HG03159 (cell line): ENCODE measurements at regions not wholly inside any gene's neighbourhood (a gene's known extent, or its start where the extent isn't known, plus 50 kb on each side); places are given as distances from the start of the nearest gene placed in this dataset.

Experiments
- ATAC-seq: cut with Tn5 transposase; IDR thresholded peaks from one replicate; pipeline ENCODE4 v1.9.1; 2021; ENCODE audit warnings: mild to moderate bottlenecking, moderate library complexity; ENCODE audit not compliant: unreplicated experiment

DNA sequence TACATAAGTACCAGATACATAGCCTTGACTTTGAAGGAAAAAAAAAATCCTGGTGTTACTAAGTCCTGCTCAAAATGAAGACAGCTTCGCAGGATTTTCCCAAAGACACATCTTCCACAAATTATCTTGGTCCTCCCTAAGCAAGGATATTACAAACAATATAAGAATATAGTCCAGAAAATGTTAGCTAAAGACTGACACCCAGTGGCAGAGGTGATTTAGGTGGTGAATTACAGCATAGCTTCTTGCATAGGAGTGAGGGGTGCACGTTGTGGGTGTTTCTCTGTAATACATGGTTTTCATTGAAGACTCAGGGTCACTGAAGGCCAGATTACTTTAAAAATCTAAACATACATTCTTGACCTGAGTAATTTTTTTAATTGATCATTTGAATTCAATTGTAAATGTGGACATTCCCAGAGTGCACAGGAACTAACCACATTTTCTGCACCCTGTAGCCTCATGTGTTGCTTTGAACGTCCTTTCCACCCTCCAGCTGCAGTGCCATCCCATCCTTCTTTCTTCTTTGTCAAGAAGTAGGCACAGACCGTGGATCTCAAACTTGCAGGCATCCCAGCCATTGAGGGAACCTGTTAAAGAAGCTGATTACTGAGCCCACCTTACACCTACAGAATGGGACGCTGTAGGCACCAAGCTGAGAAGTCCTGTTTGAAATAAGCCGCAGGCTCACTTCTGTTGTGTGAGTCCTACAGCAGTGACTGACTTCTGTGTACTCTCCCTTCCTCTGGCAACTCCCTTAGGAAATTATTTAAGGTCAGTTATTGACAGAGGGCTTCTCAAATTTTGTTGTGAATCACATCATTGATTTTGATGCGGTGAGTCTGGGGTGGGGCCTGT lies 102.6 kb downstream of the PERP start:
- ATAC-seq = no peak

DNA sequence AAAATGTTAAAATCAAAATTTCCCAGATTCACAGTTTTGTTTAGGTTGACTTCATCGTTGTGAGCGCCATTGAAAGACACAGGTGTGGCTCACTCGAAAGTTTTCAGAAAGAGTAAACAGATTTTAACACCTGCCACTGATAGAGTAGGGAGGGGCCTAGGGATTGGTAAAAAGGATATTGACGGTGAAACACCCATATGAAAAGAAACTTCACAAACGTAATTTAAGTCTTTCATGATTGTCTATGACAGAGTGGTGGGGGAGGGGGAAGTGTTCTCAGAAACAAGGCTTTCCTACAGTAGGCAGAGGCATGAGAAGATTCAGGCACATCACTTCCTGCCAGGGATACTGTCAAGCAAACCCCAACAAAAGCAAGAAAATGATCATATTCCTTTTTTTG lies 101.4 kb downstream of the PERP start:
- ATAC-seq = no peak

DNA sequence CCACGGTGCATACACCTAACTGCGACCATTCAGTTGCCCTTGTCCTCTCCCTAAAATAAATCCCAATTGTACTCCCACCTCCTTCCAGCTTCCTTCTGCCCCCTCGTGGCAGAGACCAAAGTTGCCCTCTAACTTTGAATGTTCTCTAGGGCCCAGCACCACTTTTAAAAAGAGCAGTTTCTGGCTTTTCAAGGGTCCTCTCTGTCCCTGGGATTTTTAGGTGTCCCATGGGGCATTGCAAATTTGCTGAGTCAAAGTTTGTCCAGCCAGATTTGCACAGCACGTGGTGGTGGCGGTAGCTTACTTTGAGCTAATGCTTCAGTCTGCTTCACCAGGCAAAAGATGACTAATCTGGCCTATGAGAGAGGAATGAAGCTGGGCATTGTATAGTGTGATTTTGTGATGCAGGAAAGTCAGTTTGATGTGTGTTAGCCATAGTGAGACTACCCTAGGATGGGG lies 100.2 kb downstream of the PERP start:
- no peak for ATAC-seq

DNA sequence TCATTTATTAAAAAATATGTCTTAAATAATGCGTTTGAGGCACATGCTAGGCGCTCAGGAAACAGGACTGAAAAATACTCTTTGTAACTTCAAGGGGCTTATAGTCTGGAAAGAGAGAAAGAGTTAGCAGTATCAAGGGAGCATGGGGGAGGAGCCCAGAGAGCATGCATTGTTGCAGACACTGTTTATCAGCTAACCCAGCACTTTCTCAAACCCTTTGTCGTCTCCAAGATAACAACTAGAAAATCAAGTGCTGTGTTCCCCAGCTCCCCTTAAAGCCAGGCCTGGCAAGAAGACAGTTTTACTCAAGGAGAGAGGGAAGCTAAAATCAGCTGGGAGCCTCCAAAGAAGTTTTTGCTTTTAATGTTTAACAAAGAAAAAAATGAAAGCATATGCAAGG lies 98.4 kb downstream of the PERP start:
- no peak for ATAC-seq

DNA sequence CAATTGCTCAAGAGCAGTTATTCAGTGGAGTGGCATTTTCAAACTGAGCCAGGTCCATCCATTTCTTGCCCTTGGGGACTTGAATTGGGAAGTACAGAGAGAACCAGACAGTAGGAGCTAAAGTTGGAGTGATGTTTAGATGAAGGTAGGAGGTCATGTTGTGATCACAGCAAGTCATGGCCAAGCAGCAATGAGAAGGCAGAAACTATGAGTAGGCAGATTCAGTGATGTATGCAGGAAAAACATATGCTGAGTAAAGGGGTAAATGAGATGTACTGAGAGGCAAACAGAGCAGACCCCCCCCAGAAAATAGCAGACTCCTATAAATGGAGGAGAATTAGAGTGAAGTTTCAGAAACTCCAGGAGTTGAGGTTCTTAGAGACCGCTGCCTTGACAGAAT lies 95.8 kb downstream of the PERP start:
- ATAC-seq = no peak

DNA sequence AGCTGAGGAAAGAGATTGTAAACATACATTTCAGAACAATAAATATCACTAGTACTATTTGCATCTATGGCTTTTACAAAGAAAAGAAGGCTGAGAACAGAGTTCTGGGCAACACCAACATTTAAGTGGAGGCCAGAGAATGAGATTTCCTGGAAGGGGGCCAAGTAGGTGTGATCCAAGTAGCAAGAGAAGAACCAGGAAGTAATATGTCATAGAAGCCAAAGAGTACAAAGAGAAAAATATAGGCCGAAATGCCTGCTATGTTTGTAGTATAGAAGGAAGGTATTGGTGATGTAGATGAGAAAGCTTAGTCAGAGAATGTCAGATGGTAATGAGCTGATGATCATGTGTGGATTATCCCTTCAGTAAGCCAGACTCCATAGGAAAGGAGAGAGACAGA lies 94.5 kb downstream of the PERP start:
- no peak for ATAC-seq

DNA sequence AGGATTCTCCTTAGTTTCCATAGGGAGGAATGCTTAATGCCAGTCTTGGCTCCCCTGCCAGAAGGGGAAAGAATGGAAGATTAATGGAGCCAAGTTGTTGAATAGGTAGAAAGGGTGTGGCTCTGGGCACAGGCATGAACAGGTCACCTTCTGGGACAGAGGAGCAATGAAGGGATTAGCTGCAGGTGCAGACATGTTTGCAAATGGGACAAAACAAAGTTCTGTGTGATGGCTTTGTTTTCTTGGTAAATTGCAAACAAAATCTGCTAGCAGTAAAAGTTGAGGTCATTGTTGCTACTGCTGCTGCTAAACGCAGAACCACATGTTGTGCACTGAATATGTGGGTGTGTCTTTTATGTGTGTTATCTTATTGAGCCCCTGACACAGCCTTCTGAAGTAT lies 93.3 kb downstream of the PERP start:
- ATAC-seq = no peak

DNA sequence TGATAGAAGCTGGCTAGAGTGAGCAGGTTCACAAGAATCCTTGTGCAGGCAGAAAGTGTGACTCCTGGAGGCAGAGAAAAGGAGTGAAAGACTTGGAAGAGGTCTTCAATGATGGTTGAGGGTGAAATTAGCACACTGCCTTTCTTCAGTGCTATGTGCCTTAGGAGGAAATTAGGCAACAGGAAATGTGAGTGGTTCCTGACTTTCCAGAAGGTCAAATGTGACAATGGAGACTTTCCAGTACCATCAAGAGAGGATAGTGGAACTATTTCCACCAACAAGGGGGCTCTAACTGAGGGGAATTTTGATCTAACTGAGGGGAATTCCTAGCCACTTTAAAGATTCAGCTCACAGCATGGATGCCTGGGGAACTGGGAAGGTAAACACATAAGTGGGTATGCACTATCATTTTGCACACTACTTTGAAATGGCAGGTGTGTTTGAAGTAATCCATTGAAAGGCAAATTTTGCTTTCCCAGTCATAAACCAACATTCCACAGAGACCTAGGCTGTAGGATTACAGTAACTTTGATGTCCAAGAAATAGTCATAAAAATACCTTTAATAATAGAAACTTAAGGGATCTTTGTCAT lies 90.0 kb downstream of the PERP start:
- no peak for ATAC-seq

DNA sequence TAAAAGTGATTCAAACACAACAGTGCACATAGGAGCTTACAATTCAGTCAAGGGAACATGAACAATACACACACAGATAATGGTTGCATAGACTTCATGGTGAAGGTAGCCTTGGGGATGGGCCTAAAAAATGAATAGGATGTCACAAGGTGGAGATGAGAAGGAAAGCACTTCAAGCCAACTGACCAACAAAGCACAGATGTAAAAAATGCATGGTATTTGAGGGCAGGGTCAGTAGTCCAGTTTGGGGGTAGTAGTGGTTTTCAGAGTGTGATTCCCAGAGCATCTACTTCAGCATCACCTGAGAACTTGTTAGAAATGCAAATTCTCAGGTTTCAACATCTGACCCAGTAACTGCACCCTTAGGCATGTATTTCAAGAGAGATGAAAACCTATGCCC lies 88.9 kb downstream of the PERP start:
- no peak for ATAC-seq

DNA sequence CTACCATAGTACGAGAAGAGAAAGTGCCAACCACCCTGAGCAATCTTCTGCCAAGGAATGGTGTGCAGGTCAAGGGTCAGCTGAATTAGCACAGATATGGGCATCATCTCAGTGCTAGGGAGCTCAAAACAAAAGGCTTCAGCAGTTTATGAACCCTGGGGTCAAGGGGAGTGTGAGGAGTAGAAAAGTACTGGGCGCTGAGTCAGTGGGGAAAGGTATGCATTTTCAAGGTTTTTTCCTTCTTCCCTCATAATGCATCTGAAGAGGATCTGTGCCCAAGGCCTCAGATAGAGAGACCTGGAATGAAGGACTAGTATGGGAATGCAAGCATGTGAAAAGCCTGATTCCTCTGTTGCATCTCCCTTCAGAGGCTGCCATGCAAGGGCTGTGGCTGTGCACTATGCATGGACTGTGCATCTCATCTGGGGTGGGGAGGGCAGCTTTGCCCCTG lies 81.7 kb downstream of the PERP start:
- ATAC-seq = no peak

DNA sequence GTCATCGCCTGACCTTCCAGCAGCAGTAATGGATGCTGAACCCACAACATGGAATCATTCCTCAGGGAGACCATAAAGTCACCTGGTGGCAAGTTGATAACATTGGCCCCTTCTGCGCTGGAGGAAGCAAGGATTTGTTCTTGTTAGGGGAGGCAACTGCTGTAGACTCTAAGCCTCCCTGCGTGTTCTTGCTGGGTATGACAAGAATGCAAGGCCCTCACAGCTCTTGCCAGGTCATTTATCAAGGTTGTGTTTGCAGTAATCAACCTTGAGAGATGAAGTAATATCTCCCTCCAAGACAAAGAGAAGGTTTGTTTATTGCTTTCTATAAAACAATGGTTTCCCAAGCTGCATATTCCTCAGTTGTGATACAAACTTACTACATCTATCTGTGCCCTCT lies 80.9 kb downstream of the PERP start:
- ATAC-seq = no peak

DNA sequence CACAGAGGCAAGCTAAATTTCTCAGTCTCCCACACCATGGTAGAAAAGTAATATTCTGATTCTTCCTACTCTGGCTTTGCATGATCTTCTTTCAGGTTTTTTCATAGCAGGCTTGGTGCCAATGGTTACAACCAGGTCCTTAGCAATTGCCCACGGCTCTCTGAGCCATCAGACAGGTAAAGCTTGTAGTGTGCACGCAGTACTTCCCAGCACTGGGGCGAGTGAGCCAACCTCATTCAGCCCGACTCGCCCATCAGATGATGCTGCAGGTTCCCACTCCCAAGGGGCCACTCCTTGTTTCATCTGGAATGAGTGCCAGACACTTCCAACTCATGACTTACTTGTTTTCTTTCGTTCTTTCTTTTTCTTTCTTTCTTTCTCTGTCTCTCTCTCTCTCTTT lies 78.3 kb downstream of the PERP start:
- no peak for ATAC-seq

DNA sequence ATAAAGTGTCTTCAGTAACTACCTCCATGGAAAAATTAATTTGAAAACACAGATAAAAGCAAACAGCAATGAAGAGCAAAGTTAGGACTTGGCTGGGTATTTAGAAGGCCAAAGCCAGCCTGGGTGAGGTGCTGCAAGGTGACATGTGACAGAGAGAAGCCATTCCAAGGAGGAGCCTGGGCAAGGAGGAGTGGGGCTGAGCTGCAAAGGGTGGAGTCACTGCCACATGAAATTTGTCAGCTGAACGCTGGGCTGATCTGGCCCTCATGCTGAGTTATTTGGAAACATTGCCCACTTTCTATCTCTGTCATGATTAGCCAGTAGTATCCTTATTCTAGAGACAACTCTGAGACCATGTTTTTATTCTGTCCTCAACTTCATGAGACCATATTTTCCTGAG lies 76.3 kb downstream of the PERP start:
- ATAC-seq = no peak

DNA sequence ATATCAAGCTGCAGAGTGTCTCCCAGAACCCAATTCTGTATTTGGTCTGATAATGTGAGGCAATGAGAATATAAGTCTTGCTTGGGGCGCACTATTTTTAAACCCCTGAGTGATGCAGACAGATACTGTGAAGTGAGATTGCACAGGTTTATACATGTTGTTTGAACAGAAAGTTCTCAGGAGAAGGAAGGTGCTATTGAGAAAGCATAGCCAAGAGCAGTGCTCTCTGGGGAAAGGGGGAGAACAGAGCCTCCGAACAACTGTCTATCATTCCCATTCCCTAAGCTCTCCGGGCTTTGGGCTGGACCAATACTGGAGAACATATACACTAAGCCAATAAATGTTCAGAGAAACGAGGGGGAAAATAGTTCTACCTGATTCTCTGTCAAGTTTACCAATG lies 75.8 kb downstream of the PERP start:
- no peak for ATAC-seq

DNA sequence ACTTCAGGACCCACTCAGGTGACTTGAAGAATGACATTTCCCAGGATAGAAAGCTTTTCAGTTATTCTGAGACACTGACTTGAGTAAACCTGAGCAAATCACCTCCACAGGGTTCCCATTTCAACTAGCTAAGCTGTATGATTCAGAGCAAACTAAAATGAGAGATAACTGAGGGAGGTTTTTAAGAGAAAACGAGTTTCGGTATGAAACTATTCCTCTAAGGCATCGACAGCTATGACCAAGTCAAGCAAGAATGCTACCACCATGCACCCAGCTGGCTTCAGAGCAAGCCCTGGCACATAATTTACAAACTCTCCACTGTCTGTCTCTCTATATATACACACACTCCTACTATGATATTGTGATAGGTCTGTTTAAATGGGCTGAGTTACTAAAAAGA lies 75.4 kb downstream of the PERP start:
- no peak for ATAC-seq

DNA sequence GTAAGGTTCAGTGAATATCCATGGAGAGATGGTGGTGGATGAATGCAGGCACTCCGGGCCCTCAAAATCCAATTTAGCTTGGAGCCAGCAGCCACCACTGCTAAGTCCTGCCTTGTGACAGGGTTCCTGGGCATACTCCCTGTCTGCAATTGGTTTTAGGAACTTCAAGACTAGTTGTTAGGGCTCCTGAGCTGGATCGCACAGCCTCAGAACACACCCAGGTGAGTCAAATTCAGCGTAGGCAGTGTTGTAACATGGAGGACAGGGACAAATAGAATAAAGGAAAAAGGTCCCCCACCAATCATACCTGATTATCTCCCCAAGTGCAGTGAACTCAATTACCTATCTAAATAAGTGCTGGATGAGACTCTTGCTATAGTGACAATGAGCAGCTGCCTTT lies 74.6 kb downstream of the PERP start:
- ATAC-seq = no peak

DNA sequence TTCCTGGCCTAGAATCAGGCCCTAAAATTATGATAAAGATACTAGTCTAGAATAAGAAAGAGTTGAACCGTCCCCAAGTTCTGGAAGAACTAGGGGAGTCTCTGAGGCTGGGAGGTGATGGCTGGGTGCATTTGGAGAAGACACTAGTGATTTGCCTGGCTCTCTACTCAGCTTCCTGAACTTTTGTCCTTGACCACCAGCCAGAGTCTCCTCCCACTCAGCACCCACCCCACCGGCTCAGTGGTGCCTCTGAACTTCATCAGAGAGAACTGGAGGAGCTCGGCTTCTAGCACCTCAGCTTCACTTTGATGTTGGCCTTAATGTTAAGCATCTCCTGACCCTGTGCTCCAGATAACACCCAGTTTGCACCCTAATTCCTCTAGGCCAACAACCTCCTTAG lies 73.0 kb downstream of the PERP start:
- ATAC-seq = no peak

DNA sequence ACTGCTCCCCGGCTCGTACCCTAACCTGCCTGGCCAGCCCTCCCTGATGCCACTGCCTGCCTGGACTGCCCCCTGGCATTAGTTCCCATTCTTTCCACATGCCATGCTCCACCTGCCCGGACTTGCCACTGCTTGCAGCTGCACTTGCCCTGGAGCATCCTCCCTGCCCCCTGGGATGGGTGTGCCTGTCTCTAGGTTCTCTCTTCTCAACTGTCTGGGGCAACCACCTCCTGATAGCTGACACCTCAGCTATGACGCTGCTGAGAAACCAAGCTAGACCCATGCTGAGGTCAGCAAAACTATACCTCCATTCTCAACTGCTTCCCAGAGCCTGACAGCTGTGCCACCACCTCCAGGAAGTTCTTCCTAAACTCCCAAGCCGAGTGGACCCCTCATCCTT lies 72.1 kb downstream of the PERP start:
- no peak for ATAC-seq

DNA sequence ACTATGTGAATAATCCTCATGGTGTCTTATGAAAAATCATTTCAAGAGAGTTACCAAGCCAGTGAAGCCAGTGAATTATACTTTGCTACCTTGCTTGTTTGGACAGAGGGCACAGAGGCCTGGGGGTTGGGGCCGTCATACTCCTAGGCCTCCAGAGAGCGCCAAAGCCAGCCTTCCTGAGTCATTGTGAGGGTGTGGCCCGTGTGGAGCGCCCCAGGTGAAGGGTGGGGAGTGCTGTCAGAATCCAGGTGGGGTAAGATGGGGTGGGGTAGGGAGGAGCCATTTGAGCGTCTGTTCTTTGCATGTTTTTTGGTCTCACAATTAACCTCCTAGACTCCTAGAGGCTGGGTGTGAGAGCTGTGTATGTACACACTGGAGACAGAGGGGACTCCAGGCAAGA lies 71.1 kb downstream of the PERP start:
- ATAC-seq = no peak

DNA sequence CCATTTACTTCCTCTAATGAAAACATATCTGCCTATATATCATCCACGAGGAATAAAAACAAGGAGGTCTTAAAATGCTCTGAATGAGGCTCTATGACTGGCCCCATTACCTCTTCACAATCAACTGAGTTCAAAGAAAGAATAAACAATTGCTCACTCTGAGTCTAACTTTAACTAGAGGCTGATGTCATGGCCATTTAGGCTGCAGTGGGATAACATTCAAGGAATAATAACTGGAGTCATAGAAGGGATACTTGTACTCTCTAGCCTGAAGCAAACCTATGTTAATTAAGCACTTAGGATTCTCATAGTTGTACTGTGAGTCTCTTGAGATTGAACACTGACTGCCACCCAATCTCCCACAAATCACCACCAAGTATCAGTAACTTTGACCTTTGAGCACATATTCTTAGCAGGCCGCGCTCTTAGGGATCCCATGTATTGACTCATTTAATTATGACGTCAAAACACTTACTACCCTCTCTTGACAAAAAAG lies 70.2 kb downstream of the PERP start:
- no peak for ATAC-seq

DNA sequence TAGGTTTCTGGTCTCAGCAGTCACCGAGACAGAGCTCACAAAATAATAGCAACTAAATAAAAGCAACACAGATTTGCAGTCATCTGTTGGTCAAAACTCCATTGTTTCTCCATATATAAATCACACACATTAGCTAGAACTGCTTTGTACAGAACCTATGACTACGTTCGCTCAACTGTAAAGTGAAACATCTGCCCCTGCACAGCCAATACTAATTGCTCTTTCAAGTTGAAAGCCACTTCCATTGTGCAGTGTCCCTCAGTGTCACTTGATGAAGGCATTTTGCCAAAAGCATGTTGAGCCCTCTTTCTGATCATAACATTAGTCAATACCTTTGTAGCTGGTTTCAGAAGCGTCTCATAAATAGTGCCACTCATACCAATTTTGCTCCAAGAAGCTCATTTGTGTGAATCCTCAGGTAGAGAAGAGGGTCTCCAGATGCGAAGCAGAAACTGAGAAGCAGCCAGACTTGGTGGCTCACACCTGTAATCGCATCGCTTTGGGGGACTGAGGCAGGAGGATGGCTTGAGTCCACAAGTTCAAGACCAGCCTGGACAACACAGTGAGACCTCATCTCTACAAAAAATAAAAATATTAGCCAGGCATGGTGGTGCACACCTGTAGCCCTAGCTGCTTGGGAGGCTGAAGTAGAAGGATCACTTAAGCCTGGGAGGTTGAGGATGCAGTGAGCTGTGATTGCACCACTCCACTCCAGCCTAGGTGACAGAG lies 68.9 kb downstream of the PERP start:
- ATAC-seq = no peak
